Psoas muscle (tissue), 7 donors: ENCODE measurements at regions not wholly inside any gene's neighbourhood (a gene's known extent, or its start where the extent isn't known, plus 50 kb on each side); places are given as distances from the start of the nearest gene placed in this dataset.

Experiments
- ATAC-seq, 4 donors: fragments of 200-7000 bp; cut with Tn5 transposase; one replicate each; pipeline ENCODE4 v1.9.1; 2020; ENCODE audit warnings: moderate library complexity in 3 of 4, mild to moderate bottlenecking in 2 of 4
- DNase-seq, 2 donors: peaks; one replicate each; pipeline ENCODE4 v3.0.0-alpha.2; 2020
- H3K27ac ChIP-seq: fragments of 200-600 bp; one replicate; pipeline ENCODE4 v1.8.0; 2022
- H3K27me3 ChIP-seq, 3 donors: fragments of 200-600 bp in 1 of 3; one replicate each; pipeline versions ENCODE4 v1.6.1 to v1.8.0; 2013 to 2022; ENCODE audit warnings: low read length in 2 of 3, mild to moderate bottlenecking in 2 of 3, moderate library complexity in 1 of 3; ENCODE audit not compliant: insufficient read depth in 3 of 3
- H3K36me3 ChIP-seq, 2 donors: fragments of 200-600 bp in 1 of 2; one replicate each; pipeline versions ENCODE4 v1.6.1 to v1.8.0; 2013 to 2022; ENCODE audit warnings: low read depth in 1 of 2, mild to moderate bottlenecking in 1 of 2, moderate library complexity in 1 of 2; ENCODE audit not compliant: insufficient read depth in 1 of 2
- H3K4me1 ChIP-seq: fragments of 200-600 bp; one replicate; pipeline ENCODE4 v1.8.0; 2022
- H3K4me3 ChIP-seq: fragments of 200-600 bp; one replicate; pipeline ENCODE4 v1.8.0; 2022; ENCODE audit warnings: mild to moderate bottlenecking
- H3K9me3 ChIP-seq: fragments of 200-600 bp; one replicate; pipeline ENCODE4 v1.8.0; 2022
- WGBS, 3 donors: extraction: QIAGEN DNeasy Blood & Tissue Kit; methylation state at CpG; one replicate each; pipeline versions ENCODE4 v1.1.6 to v1.1.7; 2013; 5-methylcytosine and 5-hydroxymethylcytosine counted together
- intact Hi-C, 2 donors: fragments of 100-400 bp; cut with DNase I; formaldehyde crosslinking; loops; one replicate each; pipeline versions ENCODE4 v1.11.0 to v1.14.2; 2022
- TF ChIP-seq, protein P1 (sequence below): fragments of 200-600 bp; IDR thresholded peaks from one replicate; pipeline ENCODE4 v1.8.0; 2022; ENCODE audit warnings: antibody characterized with exemption
- donor health status: healthy with polysubstance abuse.
- donor health status: DM: no; HTN: no; CAD: no; lungs with moderate emphysema.
- donor health status: Bipolar disorder and iron deficiency.
- donor health status: healthy.
- donor health status: DM: yes; HTN: yes; CAD: no.
- donor health status: DM: no; HTN: no; CAD: no.
- donor health status: DM: yes; HTN: yes; CAD: no.

DNA sequence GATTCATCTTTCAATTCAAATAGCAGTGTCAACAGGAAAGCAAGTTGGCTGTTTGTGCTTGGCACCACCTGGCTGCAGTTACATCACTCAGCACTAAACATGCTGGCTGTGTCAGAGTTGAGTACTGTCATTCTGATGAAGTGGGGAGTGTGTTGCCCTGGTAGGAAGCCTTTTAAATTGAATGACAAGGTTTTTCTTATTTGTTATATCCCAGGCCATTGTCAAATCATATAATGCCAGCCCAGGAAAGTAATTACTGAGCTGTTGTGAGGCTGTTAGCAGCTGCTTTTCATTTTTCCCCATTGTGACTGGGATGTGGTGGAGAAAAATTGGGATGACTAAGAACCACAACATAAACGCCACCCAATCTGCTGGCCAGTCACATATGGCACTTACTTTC is 106.5 kb upstream of the PRKD1 start:
- H3K27me3 ChIP-seq, result no peaks in the 10 kb centered on the region
- intact Hi-C loops, result no loop called here
- H3K36me3 ChIP-seq, result no peaks in the 10 kb centered on the region
- 32 to 66% (median 60%) methylated on average over 1 of the region's 1 CpG for WGBS, 3 donors
- TF ChIP-seq, protein P1, sequence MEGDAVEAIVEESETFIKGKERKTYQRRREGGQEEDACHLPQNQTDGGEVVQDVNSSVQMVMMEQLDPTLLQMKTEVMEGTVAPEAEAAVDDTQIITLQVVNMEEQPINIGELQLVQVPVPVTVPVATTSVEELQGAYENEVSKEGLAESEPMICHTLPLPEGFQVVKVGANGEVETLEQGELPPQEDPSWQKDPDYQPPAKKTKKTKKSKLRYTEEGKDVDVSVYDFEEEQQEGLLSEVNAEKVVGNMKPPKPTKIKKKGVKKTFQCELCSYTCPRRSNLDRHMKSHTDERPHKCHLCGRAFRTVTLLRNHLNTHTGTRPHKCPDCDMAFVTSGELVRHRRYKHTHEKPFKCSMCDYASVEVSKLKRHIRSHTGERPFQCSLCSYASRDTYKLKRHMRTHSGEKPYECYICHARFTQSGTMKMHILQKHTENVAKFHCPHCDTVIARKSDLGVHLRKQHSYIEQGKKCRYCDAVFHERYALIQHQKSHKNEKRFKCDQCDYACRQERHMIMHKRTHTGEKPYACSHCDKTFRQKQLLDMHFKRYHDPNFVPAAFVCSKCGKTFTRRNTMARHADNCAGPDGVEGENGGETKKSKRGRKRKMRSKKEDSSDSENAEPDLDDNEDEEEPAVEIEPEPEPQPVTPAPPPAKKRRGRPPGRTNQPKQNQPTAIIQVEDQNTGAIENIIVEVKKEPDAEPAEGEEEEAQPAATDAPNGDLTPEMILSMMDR, result no peak
- H3K4me1 ChIP-seq, result no peaks in the 10 kb centered on the region
- DNase-seq (no peak), ATAC-seq (peak in 2 of 4 donors; percentile 55 to 56)
- no peak overlapping the region for H3K27ac ChIP-seq
- peaks cover 7% of the 10 kb centered on the region for H3K9me3 ChIP-seq
- H3K4me3 ChIP-seq, result no peak overlapping the region

DNA sequence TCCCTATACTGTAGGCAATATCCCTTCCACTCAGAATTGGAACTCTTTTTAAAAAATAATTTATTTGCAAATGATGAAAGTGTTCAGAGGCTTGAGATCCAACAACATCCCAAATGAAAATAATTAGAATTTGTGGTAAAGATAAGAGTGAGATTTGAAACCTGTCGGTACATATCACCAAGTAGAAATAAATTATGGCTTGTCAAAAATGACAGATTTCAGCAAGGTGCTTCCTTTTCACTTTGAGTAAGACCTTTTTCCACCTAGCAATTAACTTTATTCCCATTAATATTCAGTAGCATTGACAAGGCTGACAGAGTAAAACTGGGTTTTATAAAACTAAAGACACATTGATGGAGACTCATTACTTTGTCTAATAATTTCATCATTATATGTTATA is 107.7 kb upstream of the PRKD1 start:
- Histone ChIP-seq H3K27me3 (no peaks in the 10 kb centered on the region), H3K4me3 (no peak overlapping the region), H3K27ac (no peak overlapping the region), H3K4me1 (no peaks in the 10 kb centered on the region), H3K36me3 (no peaks in the 10 kb centered on the region), H3K9me3 (peaks cover 3% of the 10 kb centered on the region)
- TF ChIP-seq, protein P1, result no peak
- no peak for ATAC-seq
- WGBS, 3 donors, result 73 to 86% (median 80%) methylated on average over 1 of the region's 1 CpG
- DNase-seq, result no peak
- intact Hi-C loops, result no loop called here

DNA sequence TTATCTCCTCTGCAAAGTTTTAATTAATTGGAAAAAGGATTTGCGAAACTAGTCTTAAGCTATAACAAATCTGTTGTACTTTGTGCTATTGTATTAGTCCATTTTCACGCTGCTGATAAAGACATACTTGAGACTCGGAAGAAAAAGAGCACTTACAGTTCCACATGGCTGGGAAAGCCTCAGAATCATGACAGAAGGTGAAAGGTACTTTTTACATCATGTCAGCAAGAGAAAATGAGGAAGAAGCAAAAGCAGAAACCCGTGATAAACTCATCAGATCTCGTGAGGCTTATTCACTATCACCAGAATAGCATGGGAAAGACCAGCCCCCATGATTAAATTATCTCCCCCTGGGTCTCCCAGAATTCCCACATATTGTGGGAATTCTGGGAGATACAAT is 118.1 kb upstream of the PRKD1 start:
- H3K27me3 ChIP-seq, result no peaks in the 10 kb centered on the region
- DNase-seq (no peak), ATAC-seq (no peak)
- WGBS, 3 donors, result 86 to 87% (median 87%) methylated on average over 5 of the region's 5 CpGs
- H3K4me3 ChIP-seq, result no peak overlapping the region
- no peaks in the 10 kb centered on the region for H3K9me3 ChIP-seq
- H3K36me3 ChIP-seq, result no peaks in the 10 kb centered on the region
- H3K27ac ChIP-seq, result no peak overlapping the region
- H3K4me1 ChIP-seq, result no peaks in the 10 kb centered on the region
- intact Hi-C loops, result no loop called here
- TF ChIP-seq, protein P1, result no peak

DNA sequence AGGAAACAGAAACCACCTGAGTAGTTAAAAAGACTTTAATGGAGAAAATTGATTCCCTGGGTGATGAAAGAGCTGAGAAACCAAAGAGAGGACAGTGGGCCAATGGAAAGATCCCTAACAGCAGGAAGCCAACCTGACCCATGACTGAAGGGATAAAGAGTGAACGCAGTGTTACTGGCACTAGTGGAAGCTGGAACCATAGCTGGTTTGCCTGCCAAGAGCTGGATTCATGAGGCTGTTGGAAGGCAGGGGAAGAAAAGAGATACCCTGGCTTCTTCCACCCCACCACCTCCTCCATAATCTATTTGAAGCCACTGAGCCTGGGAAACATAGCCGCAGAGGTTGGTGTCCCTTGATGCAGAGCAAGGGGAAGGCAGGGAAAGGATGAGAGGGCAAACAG is 125.5 kb upstream of the PRKD1 start:
- intact Hi-C loops, result no loop called here
- Histone ChIP-seq H3K27me3 (no peaks in the 10 kb centered on the region), H3K4me3 (no peak overlapping the region), H3K36me3 (no peaks in the 10 kb centered on the region), H3K27ac (no peak overlapping the region), H3K4me1 (no peaks in the 10 kb centered on the region), H3K9me3 (no peaks in the 10 kb centered on the region)
- WGBS, 3 donors, result 37 to 45% (median 42%) methylated on average over 2 of the region's 2 CpGs
- TF ChIP-seq, protein P1, result no peak
- peak in 1 of 2 donors; percentile 54 for DNase-seq
- peak in 3 of 4 donors; percentile 58 to 98 (median 73) for ATAC-seq

DNA sequence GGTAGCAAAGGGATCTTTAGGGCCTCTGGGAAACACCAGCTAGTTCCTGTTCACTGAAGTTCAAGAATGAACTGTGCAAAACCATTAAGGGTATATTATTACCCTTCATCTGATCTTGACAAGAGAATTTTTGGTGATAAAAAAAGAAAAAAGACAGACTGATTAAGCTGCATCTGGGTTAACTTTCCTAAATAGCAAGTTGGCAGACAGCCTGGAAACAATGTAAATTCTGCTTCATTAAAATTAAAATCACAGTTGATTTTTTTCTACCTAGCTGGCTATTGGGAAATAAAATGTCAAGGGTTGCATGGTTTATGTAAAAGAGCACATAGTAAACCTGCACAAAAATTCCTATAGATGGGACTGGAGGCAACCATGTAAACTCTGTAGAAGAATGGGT is 126.6 kb upstream of the PRKD1 start:
- ATAC-seq, result no peak
- Histone ChIP-seq H3K4me1 (no peaks in the 10 kb centered on the region), H3K4me3 (no peak overlapping the region), H3K36me3 (no peaks in the 10 kb centered on the region), H3K27ac (no peak overlapping the region), H3K27me3 (no peaks in the 10 kb centered on the region), H3K9me3 (no peaks in the 10 kb centered on the region)
- TF ChIP-seq, protein P1, result no peak
- no peak for DNase-seq
- intact Hi-C loops, result no loop called here
